ENCODE measurements at regions not wholly inside any gene's neighbourhood (a gene's known extent, or its start where the extent isn't known, plus 50 kb on each side); places are given as distances from the start of the nearest gene placed in this dataset.

DNA sequence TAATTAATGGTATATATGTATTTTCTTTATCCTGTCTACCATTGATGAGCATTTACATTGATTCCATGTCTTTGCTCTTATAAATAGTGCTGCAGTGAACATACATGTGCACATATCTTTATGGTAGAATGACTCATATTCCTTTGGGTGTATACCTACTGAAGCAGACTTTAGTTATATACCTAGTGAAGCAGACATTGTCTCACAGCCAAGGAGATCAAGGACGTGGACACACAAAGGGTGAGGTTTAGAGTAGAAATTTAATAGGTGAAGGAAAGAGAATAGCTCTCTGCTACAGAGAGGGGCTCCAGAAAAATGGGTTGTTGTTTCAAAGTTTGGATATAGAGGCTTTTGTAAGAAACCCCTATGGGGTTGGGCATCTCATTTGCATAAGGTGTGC, 700.3 kb downstream of the CDH11 start:
- Histone ChIP-seq H3K27me3 (ENCODE audit: insufficient read depth, poor library complexity, severe bottlenecking) (no peaks in the 10 kb centered on the region), H3K4me3 (replicated peaks; ENCODE audit: insufficient read depth, low read length) (no peak overlapping the region), H3K27ac (replicated peaks) (no peak overlapping the region)
- no peak for TF ChIP-seq POLR2AphosphoS5 (IDR thresholded peaks at IDR 0.05; ENCODE audit: low read depth)
- no peak for TF ChIP-seq REST (IDR thresholded peaks at IDR 0.05; ENCODE audit: insufficient replicate concordance, low read depth)
- TF ChIP-seq, protein P1, sequence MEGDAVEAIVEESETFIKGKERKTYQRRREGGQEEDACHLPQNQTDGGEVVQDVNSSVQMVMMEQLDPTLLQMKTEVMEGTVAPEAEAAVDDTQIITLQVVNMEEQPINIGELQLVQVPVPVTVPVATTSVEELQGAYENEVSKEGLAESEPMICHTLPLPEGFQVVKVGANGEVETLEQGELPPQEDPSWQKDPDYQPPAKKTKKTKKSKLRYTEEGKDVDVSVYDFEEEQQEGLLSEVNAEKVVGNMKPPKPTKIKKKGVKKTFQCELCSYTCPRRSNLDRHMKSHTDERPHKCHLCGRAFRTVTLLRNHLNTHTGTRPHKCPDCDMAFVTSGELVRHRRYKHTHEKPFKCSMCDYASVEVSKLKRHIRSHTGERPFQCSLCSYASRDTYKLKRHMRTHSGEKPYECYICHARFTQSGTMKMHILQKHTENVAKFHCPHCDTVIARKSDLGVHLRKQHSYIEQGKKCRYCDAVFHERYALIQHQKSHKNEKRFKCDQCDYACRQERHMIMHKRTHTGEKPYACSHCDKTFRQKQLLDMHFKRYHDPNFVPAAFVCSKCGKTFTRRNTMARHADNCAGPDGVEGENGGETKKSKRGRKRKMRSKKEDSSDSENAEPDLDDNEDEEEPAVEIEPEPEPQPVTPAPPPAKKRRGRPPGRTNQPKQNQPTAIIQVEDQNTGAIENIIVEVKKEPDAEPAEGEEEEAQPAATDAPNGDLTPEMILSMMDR (IDR thresholded peaks at IDR 0.05; ENCODE audit: insufficient read depth, low read length), result no peak
- no peak for TF ChIP-seq SPI1 (IDR thresholded peaks at IDR 0.05; ENCODE audit: borderline replicate concordance, low read depth)
- no peak for DNase-seq (ENCODE audit: low read depth in 1 of 2, low spot score in 1 of 2)

DNA sequence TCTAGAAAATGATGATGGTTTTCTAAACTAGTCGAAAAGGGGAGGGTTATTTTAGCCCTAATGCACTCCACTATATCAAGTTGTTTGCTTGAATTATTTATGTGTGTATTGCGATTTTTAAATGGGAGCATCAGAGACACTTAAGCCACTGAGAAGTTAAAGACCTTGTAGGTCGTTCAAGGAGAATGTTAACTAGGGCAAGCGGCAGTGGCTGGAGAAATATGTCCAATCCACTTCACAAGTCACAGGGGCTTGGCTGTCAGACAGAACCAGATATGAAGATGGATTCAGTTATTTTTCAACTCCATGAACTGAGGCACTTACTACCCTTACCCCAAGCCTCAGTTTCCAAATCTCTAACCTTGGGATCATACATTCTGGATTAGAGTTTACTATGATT, 702.0 kb downstream of the CDH11 start:
- DNase-seq (ENCODE audit: low read depth in 1 of 2, low spot score in 1 of 2), result no peak
- TF ChIP-seq, protein P1 (IDR thresholded peaks at IDR 0.05; ENCODE audit: insufficient read depth, low read length), result no peak
- TF ChIP-seq SPI1 (IDR thresholded peaks at IDR 0.05; ENCODE audit: borderline replicate concordance, low read depth), result no peak
- TF ChIP-seq POLR2AphosphoS5 (IDR thresholded peaks at IDR 0.05; ENCODE audit: low read depth), result no peak
- Histone ChIP-seq H3K4me3 (replicated peaks; ENCODE audit: insufficient read depth, low read length) (no peak overlapping the region), H3K27me3 (ENCODE audit: insufficient read depth, poor library complexity, severe bottlenecking) (no peaks in the 10 kb centered on the region), H3K27ac (replicated peaks) (no peak overlapping the region)

GRCh38 chr16:64417711-64418227, 704.1 kb downstream of the CDH11 start:
- no peak for DNase-seq (ENCODE audit: low read depth in 1 of 2, low spot score in 1 of 2)
- no peaks in the 10 kb centered on the region for H3K27me3 ChIP-seq (ENCODE audit: insufficient read depth, poor library complexity, severe bottlenecking)
- TF ChIP-seq SPI1 (IDR thresholded peaks at IDR 0.05; ENCODE audit: borderline replicate concordance, low read depth) (no peak), REST (IDR thresholded peaks at IDR 0.05; ENCODE audit: insufficient replicate concordance, low read depth) (no peak), POLR2AphosphoS5 (IDR thresholded peaks at IDR 0.05; ENCODE audit: low read depth) (no peak), GABPA (IDR thresholded peaks at IDR 0.05; ENCODE audit: low read depth) (no peak)
- TF ChIP-seq, protein P1 (IDR thresholded peaks at IDR 0.05; ENCODE audit: insufficient read depth, low read length), result no peak
- no peak overlapping the region for H3K27ac ChIP-seq (replicated peaks)
- no peak overlapping the region for H3K4me3 ChIP-seq (replicated peaks; ENCODE audit: insufficient read depth, low read length)

Data from HL-60 (cell line).